Kidney (tissue), 13 donors: ENCODE measurements at regions not wholly inside any gene's neighbourhood (a gene's known extent, or its start where the extent isn't known, plus 50 kb on each side); places are given as distances from the start of the nearest gene placed in this dataset.

Experiments used
- DNase-seq, 5 donors: peaks; one replicate each; pipeline ENCODE4 v3.0.0-alpha.2; 2013 to 2020
- FAIRE-seq: peaks from 2 replicates; lab custom pipeline; 2012; peaks lifted over from hg19 to GRCh38; lab: Jason Lieb, UNC
- H3K27ac ChIP-seq, 2 donors: one replicate each; pipeline ENCODE4 v1.7.0; 2013; ENCODE audit warnings: low read depth in 2 of 2, low read length in 2 of 2, inconsistent platforms in 1 of 2
- H3K27me3 ChIP-seq: one replicate; pipeline ENCODE4 v1.7.1; 2013; ENCODE audit warnings: low read length, inconsistent platforms; ENCODE audit not compliant: control insufficient read depth, insufficient read depth
- H3K36me3 ChIP-seq, 3 donors: one replicate each; pipeline versions ENCODE4 v1.7.0 to v1.7.1; 2013; ENCODE audit warnings: low read length in 3 of 3, control low read depth in 1 of 3, inconsistent platforms in 1 of 3; ENCODE audit not compliant: insufficient read depth in 3 of 3, control insufficient read depth in 2 of 3
- H3K4me1 ChIP-seq, 3 donors: one replicate each; pipeline versions ENCODE4 v1.7.0 to v1.7.1; 2013; ENCODE audit warnings: low read length in 3 of 3, inconsistent platforms in 1 of 3, low read depth in 1 of 3; ENCODE audit not compliant: control insufficient read depth in 2 of 3, insufficient read depth in 2 of 3
- H3K4me3 ChIP-seq, 3 donors: one replicate each; pipeline versions ENCODE4 v1.7.0 to v1.8.1; 2013; ENCODE audit warnings: low read length in 3 of 3, control low read depth in 1 of 3, inconsistent platforms in 1 of 3
- H3K9ac ChIP-seq, 3 donors: one replicate each; pipeline versions ENCODE4 v1.7.0 to v1.7.1; 2013; ENCODE audit warnings: low read length in 3 of 3, control low read depth in 1 of 3, inconsistent platforms in 1 of 3
- H3K9me3 ChIP-seq, 3 donors: one replicate each; pipeline versions ENCODE4 v1.7.0 to v1.7.1; 2013; ENCODE audit warnings: low read length in 3 of 3, control low read depth in 1 of 3, inconsistent platforms in 1 of 3; ENCODE audit not compliant: control insufficient read depth in 2 of 3, insufficient read depth in 1 of 3
- intact Hi-C: fragments of 100-400 bp; cut with DNase I; formaldehyde crosslinking; loops from one replicate; pipeline ENCODE4 v1.11.1; 2022
- TF ChIP-seq, protein P1 (sequence below): IDR thresholded peaks from 3 replicates; pipeline ENCODE4 v1.5.1; 2012; ENCODE audit warnings: mild to moderate bottlenecking, moderate library complexity, borderline replicate concordance; ENCODE audit not compliant: insufficient read depth; ENCODE audit errors: extremely low read depth
- donor health status: control.
- donor health status: control.
- donor health status: control.
- donor health status: control.
- donor health status: control.
- donor health status: DM: yes; HTN: yes; CAD: no.
- donor health status: Normal renal cell carcinoma (clear cell type).

DNA sequence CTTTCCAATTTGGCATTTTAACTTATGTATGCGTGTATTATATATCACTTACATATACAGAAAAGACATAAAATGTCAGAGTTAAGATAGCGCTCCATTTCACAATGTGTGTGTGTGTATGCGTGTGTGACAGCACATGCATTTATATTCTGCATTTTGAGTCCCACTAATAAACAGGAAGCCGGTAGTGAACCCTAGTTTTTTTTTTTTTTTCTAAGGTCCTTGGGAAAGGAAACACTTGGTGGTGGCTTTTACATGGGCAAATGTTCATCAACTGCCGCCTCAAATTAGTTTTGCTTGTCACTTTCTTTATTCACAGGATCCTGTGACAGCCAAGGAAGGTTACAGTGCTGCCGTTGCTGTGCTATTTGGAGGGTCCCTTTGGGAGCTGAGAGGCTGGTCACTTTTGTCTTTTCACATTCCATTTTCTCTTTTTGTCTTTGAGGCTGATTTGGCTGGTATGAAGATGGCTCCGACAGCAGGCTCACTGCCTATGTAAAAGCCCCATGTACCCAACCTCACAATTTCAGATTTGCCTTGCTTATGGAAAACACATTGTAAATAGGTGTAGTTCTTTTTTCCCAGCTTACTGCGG lies 298.9 kb downstream of the CSNK1G3 start:
- peaks cover 4 to 15% (median 6%) of the 10 kb centered on the region in 3 donors for H3K4me1 ChIP-seq
- no peak overlapping the region for H3K27ac ChIP-seq
- no peaks in the 10 kb centered on the region for H3K27me3 ChIP-seq
- DNase-seq = no peak
- TF ChIP-seq, protein P1, sequence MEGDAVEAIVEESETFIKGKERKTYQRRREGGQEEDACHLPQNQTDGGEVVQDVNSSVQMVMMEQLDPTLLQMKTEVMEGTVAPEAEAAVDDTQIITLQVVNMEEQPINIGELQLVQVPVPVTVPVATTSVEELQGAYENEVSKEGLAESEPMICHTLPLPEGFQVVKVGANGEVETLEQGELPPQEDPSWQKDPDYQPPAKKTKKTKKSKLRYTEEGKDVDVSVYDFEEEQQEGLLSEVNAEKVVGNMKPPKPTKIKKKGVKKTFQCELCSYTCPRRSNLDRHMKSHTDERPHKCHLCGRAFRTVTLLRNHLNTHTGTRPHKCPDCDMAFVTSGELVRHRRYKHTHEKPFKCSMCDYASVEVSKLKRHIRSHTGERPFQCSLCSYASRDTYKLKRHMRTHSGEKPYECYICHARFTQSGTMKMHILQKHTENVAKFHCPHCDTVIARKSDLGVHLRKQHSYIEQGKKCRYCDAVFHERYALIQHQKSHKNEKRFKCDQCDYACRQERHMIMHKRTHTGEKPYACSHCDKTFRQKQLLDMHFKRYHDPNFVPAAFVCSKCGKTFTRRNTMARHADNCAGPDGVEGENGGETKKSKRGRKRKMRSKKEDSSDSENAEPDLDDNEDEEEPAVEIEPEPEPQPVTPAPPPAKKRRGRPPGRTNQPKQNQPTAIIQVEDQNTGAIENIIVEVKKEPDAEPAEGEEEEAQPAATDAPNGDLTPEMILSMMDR = no peak
- intact Hi-C loops = no loop called here
- H3K4me3 ChIP-seq = no peak overlapping the region
- FAIRE-seq = no peak
- no peaks in the 10 kb centered on the region for H3K36me3 ChIP-seq
- no peak overlapping the region for H3K9ac ChIP-seq
- no peaks in the 10 kb centered on the region for H3K9me3 ChIP-seq

DNA sequence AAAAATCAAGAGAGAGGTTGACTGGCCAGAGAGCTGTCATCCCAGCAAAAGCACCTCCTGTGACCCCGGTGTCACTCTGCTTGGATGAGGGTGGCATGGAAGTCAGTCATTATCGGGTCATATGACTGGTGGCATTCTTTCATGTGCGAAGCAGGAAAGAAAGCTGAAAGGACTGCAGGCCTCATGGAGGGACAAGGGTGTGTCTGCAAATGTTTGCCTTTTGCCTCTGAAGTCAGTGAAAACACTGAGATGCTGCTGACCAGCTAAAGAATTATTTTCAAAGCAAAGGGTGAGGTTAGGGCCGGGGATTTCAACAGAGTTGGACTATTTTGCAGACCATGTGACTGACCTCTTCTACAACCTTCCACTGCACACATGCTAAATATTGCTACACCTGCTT lies 298.3 kb downstream of the CSNK1G3 start:
- H3K36me3 ChIP-seq = no peaks in the 10 kb centered on the region
- H3K27ac ChIP-seq = no peak overlapping the region
- peaks cover 4 to 15% (median 6%) of the 10 kb centered on the region in 3 donors for H3K4me1 ChIP-seq
- TF ChIP-seq, protein P1 = no peak
- H3K9me3 ChIP-seq = no peaks in the 10 kb centered on the region
- intact Hi-C loops = no loop called here
- FAIRE-seq (no peak), DNase-seq (peak in 3 of 5 donors; percentile 42 to 55 (median 55))
- no peak overlapping the region for H3K9ac ChIP-seq
- no peak overlapping the region for H3K4me3 ChIP-seq
- H3K27me3 ChIP-seq = no peaks in the 10 kb centered on the region

DNA sequence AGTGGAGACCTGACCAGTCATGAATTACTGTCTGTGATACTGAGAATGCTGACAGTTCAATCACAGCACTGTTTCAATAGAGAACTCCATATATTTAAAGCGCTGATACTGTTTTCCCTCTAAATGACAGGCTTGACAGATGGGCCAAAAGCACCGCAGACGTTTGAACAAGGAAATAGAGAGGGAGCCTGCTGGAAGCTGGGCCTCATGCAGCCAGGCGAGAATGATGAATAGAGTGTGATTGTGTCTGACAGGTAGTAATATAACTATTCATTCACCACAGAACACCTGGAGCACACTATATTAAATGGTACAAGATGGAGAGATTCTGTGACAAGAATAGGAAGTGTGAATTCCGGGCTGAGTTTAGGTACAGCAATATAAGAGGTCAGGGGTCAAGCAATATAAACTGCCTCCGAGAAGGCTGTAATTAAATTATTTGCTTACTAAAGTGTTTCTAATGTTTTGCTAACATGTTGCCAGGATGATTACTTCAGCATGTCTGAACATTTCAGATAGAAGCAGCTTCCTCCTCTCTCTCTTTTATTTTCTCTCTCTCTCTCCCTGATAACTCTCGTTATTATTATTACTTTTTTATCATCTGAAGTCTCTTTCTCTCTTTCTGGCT lies 297.7 kb downstream of the CSNK1G3 start:
- Histone ChIP-seq H3K27ac (no peak overlapping the region), H3K9ac (no peak overlapping the region), H3K4me3 (no peak overlapping the region), H3K4me1 (peaks cover 4 to 15% (median 6%) of the 10 kb centered on the region in 3 donors), H3K27me3 (no peaks in the 10 kb centered on the region), H3K36me3 (no peaks in the 10 kb centered on the region), H3K9me3 (no peaks in the 10 kb centered on the region)
- intact Hi-C loops = no loop called here
- DNase-seq = peak in 4 of 5 donors; percentile 64 to 87 (median 78)
- TF ChIP-seq, protein P1 = no peak
- no peak for FAIRE-seq
